GM18858 (cell line): ENCODE measurements at regions not wholly inside any gene's neighbourhood (a gene's known extent, or its start where the extent isn't known, plus 50 kb on each side); places are given as distances from the start of the nearest gene placed in this dataset.

Source experiments
- ATAC-seq: cut with Tn5 transposase; IDR thresholded peaks from one replicate; pipeline ENCODE4 v1.9.1; 2021; ENCODE audit not compliant: unreplicated experiment

DNA sequence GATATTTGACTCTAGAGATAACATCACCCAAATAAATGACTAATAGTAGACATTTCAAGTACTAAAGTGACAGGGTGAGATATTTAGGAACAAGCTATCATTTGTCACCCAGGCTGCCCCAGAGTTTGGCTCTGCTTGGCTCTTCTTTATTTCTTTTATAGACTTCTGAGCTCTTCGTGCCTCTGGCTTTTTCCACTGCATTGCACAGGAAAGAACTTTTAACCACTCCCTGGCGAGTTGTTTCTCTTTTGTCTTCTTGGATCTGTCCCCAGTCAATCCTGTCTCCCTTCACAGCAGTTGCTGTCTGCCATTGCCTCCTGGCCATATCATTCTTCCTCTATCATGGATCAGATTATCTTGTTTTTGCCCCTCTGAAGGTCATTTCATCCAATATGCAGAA, 339.2 kb upstream of the DCBLD2 start:
- no peak for ATAC-seq

DNA sequence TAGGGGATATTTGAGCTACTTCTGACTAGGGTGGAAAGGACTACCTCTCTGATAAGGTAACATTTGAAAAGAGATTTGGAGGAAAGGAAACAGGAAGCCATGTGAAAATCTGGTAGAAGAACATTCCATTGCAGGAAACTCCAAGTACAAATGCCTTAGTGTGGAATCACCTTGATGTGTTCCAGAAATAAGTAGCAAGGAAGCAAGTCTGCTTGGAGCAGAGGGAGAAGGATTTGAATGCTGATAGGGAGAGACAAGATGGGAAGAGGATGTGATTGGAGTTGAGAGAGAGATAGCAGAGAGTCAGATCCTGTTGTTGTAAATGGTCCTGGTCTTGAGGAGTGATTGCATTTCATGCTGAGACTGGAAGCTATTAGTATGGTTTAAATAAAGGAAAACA, 335.1 kb upstream of the DCBLD2 start:
- no peak for ATAC-seq

DNA sequence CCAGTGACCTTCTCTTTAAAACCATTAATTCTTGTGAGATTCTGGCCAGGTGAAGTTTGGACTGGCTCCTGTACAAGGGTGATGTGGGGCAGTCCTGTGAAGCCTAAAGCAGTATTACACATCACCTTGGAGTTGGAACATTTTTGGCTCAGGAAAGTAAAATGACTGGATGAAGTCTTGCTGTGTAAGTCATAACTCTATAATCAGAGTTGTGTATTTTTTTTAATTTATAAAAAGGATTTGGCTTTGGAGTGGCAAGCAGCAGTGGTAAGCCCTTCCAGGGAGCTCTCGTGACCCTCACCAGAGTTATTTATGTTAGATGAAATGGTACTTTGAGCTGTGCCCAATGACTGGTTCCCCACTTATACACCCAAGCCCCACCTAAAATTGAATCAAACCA, 331.2 kb upstream of the DCBLD2 start:
- no peak for ATAC-seq

DNA sequence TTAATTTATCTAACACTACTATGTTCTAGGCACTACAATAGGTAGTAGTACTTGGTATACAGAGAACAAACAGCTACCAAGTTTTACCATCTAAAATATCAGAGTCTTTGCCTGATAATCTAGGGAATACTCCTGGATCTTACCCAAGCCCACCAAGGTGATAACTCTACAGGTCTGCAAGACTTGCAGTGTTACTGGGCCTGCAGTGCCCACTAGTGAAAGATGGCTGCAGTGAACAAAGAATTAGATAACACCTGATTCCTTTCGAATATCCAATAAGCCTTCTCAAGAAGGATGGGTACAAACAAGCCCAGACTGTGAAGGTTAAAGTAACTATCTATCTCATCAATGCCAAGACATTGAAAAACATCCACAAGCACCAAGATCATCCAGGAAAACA, 317.0 kb upstream of the DCBLD2 start:
- ATAC-seq: no peak

DNA sequence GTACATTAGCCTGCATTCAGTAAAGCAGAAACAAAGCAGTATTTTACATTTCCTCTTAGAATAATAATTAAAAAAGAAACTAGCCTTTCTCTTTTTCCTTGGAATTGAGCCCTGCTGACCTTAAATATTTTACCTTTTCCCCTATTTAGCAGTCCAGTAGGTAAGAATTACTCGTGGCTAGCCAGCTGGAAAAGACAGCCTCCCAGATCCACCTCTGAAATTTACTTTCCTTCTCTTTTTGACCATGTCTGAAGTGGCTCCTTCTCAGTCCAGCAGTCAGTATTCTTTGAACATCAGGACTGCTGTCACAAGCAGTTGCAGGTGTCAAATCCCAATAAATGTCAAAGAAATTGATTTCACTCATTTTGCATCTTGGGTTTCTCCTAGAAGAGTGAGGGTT, 311.5 kb upstream of the DCBLD2 start:
- ATAC-seq: no peak

DNA sequence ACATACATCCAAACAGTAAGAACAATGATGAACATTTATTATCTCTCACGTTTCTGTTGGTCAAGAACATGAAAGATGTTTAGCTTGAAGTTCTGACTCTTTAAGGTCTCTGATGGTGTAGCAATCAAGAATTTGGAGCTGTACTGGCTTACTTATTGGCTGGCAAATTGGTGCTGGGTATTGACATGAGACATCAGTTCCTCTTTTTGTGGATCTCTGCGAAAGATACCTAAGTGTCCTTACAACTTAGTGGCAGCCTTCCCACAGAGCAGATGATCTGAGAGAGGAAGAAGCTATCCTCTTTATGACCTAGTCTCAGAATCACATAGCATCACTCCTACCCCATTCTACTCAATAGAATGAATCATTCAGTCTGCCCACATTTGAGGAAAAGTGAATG, 309.8 kb upstream of the DCBLD2 start:
- no peak for ATAC-seq

DNA sequence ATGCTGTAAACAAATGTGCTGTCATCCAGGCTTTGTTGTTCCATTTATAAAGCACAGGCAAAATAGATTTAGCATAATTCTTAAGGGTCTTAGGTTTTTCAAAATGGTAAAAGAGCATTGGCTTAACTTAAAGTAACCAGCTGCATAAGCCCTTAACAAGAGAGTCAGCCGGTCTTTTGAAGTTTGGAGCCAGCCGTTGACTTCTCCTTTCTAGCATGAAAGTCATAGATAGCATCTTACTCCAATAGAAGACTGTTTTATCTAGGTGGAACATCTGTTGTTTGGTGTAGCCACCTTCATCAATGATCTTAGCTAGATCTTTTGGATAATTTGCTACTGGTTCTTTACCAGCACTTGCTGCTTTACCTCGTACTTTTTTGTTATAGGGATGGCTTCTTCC, 297.5 kb upstream of the DCBLD2 start:
- ATAC-seq: no peak

DNA sequence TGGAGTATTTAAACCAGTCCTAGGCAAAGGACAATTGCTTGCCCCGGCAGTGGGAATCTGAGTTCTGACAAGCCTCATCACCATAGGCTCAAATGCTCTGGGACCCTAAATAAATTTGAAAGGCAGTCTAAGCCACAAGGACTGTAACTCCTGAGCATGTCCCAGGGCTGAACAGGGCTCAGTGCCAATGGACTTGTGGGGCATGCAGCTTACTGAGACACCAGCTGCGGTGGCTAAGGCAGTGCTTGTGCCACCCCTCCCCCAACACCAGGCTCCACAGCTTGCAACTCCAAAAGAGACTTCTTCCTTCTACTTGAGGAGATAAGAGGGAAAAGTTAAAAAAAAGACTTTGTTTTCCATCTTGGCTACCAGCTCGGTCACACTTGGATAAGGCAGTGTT, 289.7 kb upstream of the DCBLD2 start:
- no peak for ATAC-seq

DNA sequence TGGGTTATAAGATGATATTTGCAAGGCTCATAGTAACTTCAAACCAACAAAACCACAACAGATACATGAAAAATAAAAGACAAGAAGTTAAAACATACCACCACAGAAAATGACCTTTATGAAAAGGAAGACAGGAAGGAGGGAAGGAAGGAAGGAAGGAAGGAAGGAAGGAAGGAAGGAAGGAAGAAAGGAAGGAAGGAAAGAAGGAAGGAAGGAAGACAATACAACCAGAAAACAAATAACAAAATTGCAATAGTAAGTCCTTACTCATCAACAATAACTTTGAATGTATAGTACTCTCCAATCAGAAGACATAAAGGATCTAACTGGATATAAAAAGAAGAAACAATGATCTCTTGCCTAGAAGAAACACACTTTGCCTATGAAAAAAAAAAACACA, 287.4 kb upstream of the DCBLD2 start:
- ATAC-seq: no peak

DNA sequence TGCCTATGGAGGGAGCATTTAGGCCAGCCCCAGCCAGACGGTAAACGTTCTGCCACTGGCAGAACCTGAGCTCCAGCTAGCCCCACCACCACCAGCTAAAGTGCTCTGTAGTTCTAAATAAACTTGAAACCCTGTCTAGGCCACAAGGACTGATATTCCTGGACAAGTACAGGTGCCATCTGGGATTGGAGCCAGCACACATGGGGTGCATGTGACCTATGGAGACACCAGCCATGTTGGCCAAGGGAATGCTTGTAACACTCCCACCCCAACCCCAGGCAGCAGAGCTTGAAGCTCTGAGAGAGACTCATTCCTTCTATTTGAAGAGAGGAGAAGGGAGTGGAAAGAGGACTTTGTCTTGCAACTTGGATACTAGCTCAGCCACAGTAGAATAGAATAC, 284.5 kb upstream of the DCBLD2 start:
- no peak for ATAC-seq

DNA sequence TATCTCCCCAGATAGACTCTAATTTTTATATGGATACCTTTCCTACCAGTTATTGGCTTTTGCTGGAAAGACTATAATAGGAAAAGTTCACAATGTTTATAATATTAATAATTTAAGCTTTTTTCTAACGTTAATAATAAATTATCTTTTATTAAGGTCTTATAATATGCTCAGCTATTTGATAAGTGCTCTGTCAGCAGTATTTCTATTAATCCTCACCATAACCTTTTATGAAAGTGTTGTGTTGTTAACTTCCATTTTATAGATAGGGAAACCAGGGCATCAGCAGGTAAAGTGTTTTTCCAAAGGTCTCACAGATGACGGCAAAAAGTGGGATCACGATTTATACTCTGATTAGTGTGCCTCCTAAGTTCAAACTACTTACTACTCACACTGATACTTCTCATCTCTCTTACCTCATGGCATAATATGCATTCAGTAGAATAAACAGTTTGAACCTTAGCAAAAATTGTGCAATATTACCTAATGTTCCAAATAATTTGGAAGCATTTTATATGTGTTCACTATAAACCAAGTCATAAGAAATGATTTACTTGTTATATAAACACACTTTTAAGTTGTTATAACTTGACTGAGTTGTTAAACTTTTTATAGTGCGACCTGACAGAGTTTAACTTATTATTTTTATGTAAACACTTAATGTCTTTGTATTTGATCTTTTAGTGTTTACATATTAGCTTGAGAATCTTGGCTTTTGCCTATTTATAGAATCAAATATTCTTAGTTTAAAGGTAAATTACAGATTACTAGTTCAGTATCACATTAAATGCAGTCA, 274.9 kb upstream of the DCBLD2 start:
- no peak for ATAC-seq

DNA sequence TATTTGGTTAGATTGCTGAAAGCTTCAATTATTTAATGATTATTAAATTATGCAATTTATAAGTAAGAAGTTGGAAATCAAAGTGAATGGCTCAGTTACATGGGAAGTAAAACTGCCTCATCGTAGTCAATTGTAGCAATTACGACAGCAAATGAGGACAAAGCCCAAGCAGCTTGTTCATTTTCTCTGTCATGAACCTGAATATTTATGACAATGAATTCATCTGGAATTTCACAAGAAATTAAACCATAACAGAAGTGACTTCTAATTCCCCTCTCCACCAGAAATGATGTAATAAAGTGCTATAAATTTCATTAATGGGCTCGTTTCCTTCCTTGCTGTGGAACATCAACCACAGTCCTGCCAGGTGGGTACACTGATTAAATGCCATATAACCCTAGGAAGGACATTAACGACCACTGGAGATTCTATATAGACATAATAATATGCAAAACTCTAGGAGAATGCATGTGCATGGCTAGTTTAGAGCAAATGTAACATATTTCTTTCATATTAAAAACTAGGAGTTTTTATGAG, 273.8 kb upstream of the DCBLD2 start:
- no peak for ATAC-seq

DNA sequence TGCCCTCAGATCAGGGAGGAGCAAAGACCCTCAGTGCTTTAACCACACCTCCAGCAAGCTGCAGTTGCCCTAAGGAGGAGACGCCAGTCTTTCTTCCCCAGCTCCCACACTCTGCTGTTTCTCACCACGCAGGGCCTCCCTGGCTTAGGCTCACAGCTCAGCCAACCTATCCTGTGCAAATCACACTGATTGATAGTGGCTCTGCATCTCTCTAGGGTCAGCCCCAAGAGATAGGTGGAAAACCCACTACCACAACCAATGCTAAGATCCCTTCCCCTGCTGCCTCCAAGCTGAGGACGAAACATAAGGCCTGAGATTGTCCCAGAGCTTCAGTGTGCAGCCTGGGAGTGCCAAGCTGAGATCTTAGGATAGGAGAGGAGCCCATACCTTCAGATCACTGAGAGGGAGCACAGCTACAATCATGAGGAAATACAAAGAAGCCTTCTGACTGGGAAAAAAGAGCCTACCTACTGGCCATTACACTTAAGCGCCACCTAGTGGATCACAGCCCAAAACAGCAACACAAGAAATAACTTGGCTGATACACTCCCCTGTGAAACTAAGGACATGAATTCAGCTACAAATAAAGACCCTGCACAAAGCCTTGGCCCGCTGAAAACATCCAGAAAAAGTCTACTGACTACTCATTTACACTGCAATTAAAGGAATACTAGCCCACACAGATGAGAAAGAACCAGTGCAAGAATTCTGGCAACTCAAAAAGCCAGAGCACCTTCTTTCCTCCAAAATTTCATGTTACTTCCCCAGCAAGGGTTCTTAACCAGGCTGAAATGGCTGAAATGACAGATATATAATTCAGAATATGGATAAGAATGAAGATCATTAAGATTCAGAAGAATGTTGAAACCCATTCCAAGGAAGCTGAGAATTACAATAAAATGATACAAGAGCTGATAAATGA, 271.5 kb upstream of the DCBLD2 start:
- peak; percentile 84 for ATAC-seq

DNA sequence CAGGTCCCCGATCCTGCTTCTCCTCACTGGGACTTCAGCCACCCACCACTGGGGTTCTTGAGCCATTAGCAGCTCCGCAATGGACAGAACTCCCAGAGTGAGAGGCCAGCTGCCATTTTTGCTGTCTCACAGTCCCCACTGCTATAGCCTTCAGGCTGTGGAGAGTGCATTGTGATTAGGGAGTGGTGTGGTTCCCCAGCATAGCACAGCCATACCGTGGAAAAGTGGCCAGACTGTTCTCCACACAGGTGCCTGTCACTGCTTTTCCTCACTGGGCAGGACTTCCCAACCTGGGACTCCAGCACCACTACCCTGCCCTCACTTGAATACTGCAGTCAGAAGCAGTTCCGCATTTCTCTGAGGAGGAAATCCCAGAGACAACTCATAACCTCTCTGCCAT, 270.3 kb upstream of the DCBLD2 start:
- ATAC-seq: no peak

DNA sequence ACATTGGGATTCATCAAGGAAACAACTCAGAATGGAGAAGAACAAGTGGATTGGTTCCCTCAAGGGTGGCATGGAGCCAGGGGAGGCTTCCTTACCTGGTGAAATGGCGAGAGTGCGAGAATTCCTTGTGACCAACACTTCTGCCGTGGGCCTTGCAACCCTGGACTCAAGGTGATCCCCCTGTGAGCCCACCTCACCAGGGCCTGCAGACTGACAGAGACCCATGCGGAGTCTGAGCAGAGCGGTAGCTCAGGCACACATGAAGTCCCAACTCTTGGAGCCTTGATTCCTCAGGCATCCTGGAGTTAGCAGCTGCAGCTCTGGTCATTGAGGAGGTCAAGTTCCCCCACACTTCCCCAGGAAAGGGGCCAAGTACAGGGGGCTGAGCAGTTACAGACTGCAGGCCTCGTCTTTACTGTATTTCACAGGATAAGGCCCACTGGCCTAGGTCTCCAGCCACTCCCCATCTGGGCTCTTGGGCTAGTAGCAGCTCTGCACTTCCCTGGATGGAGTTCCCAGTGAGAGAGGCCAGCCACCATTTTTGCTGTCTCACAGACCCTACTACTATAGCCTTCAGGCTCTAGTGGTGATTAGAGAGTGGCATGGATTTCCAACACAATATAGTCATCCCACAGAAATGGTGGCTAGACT, 269.5 kb upstream of the DCBLD2 start:
- ATAC-seq: no peak

DNA sequence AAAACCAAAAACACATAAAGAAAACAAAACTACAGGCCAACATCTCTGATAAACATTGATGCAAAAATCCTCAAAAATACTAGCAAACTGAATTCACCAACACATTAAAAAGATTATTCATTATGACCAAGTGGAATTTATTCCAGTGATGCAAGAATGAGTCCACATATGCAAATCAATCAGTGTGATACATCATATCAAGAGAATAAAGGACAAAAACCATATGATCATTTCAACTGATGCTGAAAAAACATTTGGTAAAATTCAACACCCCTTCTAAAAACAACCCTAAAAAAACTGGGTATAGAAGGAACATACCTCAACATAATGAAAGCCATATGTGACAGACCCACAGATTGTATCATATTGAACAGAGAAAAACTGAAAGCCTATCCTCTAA, 265.6 kb upstream of the DCBLD2 start:
- ATAC-seq: no peak

DNA sequence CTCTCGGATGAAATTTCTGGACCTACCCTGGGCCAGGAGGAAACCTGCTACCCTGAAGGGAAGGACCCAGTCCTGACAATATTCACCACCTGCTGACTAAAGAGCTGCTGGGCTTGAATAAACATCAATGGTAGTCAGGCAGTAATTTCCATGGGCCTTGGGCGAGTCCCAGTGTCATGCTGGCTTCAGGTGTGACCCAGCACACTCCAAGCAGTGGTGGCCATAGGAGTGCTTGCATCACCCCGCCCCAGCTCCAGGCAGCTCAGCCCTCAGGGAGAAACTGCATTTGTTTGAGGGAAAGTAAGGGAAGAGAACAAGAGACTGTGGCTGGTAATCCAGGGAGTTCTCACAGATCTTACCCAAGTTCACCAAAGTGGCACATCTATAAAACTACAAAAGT, 261.8 kb upstream of the DCBLD2 start:
- no peak for ATAC-seq

DNA sequence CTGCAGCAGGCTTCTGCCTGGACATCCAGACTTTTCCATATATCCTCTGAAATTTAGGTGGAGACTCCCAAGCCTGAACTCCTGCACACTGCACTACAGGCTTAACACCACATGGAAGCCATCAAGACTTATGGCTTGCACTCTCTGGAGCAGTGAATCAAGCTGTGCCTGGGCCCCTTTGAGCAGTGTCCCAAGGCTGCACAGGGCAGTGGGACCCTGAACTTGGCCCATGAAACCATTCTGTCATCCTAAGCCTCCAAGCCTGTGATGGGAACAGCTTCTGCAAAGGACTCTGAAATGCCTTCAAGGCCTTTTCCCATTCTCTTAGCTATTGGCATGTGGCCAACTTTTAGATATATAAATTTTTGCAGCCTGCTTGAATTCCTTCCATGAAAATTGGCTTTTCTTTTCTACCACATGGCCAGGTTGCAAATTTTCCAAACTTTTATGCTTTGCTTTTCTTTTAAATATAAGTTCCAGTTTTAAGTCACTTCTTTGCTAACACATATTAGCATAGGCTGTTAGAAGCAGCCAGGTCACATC, 257.8 kb upstream of the DCBLD2 start:
- no peak for ATAC-seq

DNA sequence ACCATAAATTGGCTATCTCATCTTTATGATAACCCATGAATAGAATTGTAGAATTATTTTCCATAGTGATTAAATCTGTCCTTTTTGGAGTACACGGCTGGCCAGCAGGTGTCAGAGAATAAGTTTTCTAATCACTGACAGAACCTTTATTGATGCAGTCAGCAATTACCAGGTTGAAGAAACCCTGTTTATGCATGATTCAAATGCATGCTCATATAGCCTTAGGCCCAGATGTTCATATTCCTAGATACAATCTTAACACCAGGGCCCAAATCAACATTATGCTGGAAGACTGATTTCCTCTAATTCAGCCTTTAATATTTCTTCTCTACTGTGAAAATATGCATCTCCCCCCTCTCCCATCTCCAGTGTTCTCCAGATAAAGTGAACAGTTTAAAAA, 243.5 kb upstream of the DCBLD2 start:
- ATAC-seq: no peak

DNA sequence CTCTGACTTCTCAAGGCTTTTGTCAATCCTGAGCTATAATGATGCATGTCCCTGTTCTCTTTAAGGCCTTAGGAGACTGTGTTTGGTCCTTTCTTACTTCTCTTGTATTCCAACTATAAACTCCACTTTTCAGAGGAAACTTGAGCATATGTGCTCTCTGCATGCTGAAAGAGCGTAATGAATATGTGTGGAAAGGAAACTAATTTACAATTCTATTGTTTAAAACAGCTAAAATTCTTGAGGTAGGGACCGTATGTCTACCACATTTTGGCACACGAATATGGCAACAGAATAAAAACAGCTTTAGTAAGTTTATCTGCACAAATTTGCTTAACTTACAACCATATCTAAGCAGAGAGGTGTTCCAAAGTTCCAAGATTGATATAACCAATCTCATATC, 242.0 kb upstream of the DCBLD2 start:
- no peak for ATAC-seq

DNA sequence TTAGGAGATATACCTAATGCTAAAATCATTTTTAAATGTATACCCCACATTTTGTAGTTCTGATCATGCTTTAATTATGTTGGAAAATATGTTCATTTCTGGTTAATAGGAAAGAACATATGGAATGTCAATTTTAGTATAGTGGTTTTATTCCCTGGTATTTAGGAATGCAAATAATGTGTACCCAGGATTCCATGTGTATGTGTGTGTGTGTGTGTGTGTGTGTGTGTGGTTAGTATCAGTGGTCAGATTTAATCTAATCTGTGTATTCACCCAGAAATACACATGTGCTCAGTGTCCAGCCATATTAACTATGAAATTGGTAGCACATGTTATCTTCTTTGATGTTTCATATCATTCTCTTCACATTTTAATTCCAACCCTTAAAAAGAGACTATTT, 233.5 kb upstream of the DCBLD2 start:
- ATAC-seq: no peak
